Fibroblast of skin of left biceps (primary cell): ENCODE measurements at regions not wholly inside any gene's neighbourhood (a gene's known extent, or its start where the extent isn't known, plus 50 kb on each side); places are given as distances from the start of the nearest gene placed in this dataset.

Experiments used
- DNase-seq, 2 experiments: peaks; one replicate each; pipeline ENCODE4 v3.0.0-alpha.2; 2013; ENCODE audit warnings: low read depth in 2 of 2

DNA sequence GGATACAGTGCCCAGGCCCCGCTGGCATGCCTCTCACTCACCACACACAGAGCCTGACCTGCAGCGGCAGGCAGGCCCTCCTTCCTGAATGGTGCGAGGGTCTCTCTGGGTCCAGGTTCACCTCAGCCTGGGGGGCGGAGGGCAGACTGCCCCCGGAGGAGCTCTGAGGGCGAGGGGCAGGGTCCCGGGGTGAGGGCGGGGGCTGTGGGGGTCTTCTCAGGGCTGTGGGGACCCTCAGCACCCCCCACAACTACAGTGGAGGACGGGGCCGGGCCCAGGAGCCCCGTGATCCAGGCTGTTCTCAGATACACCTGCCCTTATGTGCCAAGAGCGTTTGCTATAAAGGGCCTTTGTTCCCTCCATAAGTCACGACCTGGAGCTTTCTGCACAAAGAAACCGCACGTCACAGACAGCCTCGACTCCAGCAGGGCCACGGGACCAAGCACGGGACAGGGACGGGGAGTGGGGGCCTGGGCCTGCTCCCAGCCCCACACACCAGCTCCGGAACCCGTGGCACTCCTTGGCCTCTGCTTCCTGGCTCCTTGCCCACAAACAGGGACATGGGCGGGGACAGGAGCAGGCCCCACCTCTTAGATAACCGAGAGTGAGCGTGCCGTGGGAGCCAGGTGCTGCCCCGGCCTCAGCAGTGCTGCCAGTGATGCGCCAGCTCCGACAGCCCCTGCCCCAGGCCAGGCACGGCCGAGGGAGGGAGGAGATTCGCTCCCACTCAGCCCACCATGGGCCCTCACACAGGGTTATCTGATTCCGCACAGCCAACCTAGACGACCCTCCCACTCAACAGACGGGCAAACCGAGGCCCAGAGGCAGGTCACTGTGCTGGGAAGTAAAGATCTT is 101.9 kb downstream of the RFLNA start:
- no peak for DNase-seq

DNA sequence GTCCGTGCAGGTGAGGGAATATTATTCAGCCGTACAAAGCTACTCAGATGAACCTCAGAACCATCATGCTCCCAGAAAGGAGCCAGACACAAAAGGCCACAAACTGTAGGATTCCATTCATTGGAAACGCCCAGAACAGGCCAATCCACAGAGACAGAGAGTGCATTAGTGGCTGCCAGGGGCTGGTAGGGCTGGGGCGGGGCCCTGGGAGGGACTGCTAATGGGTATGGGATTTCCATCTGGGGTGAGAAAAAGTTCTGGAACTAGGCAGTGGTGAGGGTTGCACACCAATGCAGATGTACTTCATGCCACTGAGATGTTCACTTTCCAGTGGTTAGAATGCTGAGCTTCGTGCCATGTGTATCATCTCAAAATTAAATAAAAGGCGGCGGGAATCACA is 101.1 kb downstream of the RFLNA start:
- DNase-seq: no peak

DNA sequence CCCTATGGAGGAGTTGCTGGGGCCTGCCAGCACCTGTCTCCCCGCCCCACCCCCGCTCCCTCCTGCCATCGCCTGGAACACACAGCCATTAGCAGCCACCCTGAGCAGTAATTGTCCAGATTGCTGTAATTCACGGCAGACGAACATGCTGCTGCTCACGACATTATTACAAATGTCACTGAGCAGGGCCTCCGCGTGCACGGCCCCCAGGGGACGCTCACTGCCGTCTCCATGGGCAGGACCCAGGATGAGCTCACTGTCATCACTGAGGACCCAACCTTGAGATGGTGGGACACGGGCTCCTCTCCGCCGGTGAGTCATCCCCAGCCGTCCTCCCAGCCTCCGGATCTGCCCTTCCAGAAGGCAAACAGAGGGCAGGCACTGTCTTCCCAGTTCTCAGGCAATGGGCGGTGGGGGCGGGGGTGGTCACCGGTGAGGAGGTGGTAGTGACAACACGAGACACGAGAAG is 100.4 kb downstream of the RFLNA start:
- DNase-seq: no peak

DNA sequence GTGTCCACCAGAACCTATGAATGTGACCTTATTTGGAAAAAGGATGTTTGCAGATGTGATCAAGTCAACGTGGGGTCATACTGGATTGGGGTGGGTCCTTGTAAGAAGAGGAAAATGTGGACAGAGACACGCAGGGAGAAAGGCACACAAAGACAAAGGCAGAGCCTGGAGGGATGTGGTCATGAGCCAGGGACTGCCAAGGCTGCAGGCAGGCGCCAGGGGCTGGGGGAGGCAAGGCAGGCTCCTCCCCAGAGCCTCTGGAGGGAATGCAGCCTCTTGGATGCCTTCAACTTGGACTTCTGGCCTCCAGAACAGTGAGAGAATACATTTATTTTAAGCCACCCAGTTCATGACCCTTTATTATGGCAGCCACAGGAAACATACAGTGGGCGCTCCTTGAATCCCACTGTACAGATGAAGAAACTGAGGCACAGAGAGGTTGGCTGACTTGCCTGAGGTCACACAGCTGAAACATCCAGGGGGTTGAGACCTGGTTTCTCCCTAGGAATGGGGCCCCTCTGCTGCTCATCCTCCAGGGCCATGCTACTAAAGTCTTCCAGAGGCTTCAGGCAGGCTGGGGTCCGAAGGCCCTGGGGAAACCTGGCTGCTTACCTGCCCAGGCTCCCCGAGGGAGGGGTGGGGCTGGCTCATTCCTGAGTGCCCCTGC is 99.7 kb downstream of the RFLNA start:
- no peak for DNase-seq

DNA sequence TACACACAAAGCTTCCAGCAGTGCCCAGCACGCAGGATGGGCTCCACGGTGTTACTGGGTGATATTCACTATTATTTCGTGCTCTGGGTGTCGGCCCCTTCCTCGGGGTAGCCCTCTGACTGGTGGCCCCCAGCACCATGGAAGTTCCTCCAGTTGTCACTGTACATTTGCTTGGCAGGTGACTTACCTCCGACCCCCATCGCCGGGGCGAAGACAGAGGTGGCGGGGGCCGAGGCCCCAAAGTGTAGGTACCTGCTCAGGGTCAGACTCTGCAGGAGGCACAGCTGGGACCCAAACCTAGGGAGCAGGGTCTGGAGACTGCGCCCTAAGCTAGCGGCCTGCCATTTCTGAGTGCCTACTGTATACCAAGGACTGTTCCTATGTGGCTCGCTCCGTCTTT is 98.9 kb downstream of the RFLNA start:
- DNase-seq: no peak

DNA sequence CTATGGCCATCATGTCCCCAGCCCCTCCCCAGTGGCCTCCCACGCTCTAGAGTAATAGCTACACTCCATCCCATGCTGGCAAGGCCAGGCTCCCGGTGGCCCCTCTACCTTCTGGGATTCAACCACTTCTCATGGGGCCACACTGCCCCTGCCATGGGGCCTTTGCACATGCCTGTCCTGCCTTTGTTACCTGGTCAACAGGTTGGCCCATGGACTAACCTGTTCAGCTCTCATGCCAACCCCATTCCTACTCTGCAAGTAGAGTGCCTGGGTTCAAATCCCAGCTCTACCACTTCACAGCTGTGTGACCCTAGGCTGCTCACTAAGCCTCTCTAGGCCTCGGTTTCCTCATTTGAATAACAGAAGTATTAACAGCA is 98.5 kb downstream of the RFLNA start:
- DNase-seq: no peak

DNA sequence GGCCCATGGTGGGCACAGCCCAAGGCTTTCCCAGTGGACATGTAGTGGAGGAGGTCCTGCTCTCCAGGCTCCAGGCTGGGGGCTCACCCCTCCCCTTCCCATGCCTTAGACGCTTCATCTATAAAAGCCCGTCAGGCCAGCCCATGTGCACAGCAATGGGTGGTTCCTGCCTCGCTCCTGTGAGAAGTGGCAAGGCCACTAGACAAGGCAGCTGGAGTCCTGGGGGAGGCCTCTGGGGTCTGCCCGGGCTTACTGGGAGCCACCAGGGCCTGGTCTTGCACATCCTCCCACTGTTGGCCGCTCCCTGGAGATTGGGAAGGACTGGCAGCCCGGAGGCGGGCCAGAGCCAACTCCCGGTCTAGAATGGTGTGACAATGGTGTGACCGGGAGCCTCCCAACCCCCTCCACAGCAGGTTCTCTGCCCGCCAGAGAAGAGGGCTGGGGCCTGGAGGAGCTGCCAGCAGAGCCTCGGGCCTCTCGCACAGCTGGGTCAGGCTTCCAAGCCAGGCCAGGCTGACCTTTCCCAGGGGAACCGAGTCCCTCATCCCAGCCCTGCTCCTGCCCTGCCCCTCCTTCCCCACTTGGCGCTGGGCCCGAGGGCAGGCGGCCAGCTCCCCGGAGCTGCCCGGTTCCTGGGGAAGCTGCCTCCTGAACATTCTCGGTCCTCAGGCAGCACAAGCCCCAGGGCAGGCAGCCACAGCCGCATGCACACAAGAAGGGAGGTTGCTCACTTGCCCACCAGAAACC is 97.9 kb downstream of the RFLNA start:
- no peak for DNase-seq

DNA sequence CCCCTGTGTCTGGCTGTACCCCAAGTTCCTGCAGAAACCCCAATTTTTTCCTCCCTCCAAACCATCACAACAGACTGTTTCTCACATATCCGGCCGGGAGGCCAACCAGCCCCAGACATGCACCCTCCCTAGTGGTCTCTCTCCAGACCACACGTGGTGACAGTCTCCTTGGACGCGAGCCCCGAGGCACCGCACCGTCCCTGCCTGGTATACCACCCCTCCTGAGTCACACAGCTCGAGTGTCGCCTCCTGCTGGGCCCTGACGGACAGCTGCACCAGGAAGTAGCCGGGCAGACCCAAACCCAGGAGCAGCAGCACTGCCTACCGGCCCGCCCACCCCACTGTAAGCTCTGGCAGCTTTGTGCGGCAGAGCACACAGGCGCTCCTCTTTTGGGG is 97.4 kb downstream of the RFLNA start:
- no peak for DNase-seq

DNA sequence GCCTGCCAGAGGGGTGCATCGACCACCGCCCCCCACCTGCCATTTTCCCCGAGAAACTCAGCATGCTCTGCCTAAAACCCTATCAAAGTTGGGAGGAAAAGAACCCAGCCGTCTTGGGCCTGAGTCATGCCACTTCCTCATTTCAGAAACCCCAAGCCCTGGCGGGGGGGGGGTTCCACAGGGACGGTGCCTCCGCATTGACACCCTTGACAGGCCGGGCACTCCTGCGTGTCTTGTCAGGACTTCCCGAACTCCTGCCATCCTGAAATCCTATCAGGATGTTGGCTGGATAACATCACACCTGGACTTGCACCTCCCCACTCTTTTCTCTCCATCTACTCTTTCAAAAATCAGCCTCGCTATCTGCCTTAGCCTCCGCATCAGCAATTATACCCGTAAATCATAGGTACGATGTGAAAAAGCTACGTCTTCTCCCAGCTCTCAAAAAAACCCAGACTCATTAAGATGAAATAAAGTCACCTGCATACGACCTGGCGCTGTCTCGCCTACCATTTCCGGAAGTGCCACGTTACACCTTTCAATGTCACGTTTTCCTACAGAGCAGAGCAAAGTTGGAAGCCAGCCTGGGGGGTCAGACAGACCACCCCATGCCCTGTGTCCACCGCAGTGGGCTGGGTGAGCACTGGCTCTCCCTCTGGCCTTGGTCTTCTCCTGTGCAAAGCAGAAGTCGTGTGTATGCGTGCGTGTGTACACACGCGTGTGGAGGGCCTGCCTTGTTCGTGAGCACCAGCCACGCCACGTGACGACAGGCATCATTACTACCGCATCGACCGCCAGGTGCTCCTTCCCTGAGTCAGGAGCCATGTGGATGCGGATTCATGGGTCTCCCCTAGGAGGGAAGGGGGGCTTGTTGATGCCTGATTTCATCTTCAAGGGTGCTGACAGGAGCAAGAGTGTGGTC is 96.7 kb downstream of the RFLNA start:
- no peak for DNase-seq

DNA sequence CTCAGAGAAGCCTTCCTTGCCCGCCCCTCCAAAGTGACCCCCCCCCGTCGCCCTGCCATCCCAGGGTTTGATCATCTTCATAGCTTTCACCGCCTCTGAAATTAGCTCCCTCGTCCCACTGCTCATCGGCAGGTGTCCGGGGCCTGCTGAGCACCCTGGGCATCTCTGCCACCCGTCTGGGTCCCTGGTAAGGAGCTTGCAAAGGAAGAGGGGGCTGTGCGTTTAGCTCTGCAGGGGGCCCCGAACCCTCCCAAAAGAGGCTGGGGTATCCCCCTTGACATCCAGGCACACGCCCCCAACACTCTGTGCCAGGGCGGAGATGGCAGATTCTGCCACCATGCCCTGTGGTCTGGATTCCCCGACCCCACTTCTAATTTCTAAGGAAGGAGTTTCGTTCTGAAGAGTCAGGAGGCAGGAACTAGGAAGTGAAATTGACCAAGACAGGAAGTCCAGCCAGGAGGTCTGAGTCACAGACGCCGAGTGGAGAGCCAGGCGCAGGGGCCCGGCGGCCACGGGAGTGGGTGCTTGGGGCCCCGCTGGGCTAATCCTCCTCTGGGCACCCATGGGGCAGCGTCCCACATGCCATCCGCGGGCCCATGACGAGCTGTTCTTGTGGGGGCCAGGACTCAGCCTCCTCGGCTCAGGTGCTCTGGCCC is 95.7 kb downstream of the RFLNA start:
- DNase-seq: no peak

DNA sequence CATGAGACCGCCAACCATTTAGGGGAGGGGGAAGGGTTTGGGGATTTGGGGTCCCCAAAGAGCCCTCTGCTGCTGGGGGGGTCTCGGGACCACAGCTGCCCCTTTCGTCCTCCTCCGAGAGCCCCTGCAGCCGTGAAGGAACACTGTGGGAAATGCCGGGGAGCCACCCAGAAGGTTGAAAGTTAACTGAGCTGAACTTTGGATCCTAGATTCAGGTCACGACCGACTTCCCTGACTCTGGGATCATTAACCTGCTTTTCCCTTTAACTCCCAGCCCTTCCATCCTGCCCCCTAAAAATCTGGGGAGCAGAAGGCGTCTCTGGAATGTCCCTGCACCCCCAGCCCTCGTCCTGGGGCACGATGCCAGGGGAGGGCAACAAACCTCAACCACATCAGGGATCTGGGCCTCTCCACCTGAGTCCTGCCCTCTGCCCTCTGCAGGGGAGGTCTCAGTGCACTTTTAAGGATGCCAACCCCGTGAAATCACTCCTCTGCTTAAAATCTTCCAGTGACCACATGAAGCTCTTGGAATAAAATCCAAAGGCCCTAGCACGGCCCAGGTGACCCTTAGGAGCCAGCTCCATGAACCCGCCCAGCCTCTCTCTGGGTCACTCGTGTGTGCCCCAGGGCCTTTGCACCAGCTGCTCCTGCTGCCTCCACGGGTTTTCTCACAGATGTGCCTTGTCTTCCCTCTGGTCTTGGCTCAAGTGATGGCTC is 95.0 kb downstream of the RFLNA start:
- no peak for DNase-seq

DNA sequence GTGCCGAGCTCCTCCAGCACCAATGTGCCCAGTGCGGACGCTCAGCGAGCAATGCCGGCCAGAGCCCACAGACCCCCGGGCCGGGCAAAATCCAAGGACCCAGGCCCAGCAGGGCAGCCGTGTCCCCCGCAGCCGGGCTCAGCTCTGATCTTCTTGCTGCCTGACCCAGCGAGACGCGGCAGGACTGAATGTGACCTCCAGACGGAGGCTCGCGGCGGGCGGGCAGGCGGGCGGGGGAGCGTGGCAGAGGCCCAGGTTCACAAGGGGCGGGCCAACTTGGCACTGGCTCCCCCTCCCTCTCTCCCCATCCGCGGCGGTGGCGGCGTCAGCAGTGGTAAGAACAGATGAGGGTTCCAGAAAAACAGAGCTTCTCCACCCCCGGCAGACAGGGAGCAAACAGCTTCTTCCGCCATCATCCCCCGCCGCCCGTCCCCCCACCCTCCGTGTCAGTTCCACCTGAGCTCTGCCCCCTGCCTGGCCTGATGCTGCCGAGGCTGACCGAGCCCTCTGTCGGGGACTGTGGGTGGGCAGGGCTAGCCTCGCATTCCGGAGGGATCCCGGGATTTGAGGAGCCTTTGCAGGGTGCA is 94.3 kb downstream of the RFLNA start:
- DNase-seq: peak in 1 of 2 experiments; percentile 40

DNA sequence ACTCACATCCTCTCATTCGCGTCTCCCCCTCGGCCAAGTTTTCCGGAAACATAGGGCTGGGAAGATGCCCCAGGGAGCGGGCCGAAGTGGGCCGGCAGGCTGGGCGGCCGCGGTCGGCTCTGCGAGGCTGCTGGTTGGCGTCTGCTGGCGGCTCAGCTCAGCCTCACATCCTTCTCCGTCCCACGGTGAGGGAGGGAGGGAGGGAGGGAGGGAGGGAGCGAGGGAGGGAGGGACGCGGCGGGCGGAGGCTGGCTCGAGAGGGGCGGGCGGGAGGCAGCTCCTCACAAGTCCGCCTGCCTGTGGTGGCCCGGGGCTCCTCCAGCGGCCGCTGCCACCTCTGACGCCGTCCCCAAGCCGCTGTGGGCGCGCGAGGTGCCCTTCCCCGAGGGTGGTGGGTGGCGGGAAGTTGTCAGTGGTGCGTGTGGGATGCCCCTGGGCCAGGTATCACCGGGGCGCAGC is 93.8 kb downstream of the RFLNA start:
- DNase-seq: peak; percentile 53 to 56

DNA sequence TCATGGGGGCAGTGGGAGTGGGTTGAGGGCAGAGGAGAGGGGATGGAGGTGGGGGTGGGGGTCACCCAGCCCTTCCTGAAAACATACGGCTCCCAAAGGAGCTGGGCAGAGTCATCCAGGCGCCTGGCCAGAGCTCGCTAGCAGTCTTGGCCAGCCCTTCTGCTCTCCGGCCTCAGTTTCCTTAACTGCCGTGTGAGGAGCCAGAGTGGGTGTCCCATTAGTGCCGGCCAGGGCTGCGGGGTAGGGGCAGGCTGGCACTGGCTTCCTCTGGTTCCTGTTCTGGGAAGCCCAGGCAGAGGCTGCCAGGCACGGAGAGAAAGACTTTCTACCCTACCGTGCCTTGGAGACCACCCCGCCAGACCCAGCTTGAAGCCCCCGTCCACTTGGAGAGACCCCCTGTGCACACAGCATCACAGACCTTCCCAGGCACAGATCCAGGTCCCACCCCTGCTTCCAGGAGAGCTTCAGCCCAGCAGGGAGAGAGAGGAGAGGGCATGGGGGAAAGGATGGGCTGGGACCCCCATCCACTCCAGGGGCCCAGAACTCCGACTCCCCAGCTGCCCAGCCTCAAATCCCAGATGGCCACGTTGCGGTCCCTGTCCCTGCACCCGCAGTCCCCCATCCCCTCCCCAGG is 93.3 kb downstream of the RFLNA start:
- no peak for DNase-seq

DNA sequence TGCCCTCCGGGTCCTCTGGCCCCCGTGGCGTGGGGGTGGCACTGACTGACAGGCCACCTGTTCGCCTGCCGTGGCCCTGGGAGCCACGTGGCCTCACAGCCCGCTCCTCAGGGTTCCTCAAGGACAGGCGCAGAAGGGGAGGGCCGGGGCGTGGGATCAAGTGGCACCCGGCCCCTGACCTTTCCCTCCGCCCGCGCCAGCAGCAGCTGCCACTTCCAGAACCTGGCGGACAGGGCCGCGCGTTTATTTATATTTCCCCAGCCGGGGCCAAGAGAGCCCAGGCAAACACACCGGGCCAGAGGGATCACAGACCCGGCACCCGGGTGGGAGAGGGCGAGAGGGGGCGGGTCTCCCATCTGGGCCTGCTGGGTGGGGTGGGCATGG is 92.6 kb downstream of the RFLNA start:
- DNase-seq: no peak

DNA sequence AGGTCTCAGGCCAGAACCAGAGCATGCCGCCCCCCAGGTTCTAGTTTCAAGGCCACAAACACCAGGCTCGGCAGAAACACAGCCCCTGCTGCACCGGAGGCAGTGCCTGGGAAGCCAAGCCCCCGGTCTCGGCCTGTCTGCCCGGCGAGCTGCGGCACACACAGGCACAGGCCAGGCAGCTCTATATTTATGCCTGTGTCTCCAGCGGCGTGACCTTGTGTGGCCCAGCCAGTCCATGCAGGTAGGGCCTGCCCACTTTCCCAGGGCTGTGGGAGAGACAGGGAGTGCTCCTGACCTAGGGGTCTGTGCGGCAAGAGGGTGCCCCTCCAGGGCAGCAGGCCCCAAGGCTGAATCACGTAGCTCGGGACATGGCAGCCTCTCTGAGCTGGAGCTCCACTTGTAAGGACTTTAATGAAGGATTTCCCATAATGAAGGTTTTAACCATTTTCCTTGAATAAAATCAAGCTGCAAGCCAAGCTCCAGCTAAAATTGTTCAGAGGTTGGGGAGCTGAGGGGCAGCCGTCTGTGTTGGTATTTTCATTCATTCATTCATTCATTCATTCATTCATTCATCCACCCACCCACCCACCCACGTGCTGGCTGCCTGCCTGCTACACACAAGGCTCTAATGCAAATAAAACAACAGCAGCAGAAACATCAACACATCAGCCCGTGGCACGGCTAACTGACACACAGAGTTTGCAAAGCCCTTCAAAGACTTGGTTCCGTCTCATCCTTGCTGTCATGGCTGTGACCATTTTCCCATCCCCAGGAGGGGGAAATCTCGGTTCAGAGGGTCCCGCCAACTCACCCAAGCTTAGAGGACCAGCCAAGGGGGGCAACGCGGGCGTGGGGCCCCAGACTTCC is 92.0 kb downstream of the RFLNA start:
- no peak for DNase-seq

DNA sequence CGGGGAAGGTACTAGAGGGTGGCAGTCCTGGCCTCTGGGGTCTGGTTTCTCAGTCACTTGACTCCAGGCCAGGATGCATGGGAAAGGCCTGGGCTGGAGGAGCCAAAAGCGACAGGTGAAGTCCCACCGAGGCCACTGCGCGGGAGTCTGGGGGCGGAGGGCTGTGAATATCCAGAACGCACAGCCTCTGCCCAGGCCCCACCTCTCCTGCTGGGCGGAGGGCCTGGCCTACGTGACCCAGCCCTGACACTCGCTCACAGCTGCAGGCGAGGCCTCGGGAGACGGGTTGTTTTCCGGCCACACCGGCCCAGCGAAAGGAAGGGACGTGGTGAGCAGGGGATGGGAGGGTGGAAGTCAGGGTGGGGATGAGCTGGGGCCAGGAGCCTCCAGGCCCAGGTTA is 91.2 kb downstream of the RFLNA start:
- DNase-seq: no peak

DNA sequence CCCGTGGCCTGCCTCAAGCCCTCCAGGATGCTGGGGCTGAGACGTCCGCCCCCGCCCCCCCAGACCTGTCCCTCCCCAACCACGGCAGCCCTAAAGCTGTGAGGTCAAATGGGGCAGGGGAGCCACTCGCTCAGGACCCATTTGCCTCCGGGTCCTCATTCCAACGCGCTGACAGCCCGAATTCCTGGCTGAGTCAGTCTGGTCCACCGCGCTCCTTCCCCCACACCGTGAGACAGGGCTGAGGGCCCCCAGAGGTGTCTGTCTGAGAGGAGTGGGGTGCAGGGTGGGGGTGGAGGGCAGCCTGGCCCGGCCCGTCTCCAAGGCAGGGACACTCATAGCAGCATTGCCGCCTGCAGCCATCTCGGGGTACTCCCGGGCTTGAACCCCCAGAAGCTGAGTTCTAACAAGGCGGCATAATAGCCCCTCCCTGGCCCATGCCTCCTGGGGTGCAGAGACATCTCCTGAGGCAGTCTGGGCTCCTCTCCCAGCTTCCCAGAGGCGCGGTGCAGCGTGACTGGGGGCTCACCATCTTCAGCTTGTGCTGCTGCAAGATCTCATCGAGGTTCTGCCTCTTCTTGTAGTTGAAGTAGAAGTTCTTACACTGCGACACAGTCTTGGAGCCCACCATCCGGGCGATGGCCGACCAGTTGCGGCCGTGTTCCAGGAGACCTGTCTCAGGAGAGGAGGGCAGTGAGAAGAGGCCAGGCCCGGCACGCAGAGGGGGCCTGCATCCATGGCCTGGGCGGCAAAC is 90.5 kb downstream of the RFLNA start:
- DNase-seq: peak; percentile 53 to 65
